Smooth muscle cell of the brain vasculature (primary cell): ENCODE measurements at regions not wholly inside any gene's neighbourhood (a gene's known extent, or its start where the extent isn't known, plus 50 kb on each side); places are given as distances from the start of the nearest gene placed in this dataset.

ENCODE experiments used
- DNase-seq: peaks from one replicate; pipeline ENCODE4 v3.0.0-alpha.2; 2012; ENCODE audit warnings: low read depth, low spot score

DNA sequence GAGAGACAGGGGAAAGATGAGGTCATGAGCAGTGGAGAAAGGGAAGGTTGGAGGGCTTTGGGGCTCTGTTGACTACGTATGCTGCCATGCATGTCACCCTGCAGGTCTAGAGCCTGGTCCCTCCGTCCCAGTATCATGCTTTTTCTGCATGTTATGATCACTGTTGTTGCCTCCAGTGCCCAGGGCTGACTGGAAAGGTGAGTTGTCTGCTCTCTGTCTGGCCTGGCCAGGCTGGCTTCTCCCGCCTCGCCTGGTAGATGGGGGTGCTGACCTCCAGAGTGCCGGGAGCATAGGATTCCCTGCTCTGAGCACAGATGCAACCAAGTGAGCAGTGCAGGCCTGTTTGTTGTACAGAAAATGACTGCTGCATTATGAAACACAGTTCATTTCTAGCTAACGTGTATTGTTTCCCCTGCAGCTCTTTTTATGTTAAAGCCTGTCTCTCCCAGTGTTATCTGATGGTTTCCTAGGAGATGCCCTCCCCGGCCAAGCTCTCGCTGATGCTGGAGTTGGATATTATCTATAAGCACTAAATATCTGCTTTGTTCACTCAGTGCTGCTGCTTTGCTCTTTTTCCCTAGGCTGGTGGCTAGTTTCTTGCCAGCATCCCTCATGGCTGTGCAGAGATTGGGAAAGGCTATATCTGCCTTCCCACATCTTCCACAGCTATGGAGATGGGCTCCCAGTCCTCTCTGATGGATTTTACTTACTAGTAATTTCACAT is 158.2 kb downstream of the TDRD15 start:
- DNase-seq: no peak

- no peak for DNase-seq
These were observed 158.7 kb downstream of the TDRD15 start for GRCh38 chr2:21282515-21282898.

GRCh38 chr2:21288299-21288698 is 164.5 kb downstream of the TDRD15 start:
- no peak for DNase-seq

DNA sequence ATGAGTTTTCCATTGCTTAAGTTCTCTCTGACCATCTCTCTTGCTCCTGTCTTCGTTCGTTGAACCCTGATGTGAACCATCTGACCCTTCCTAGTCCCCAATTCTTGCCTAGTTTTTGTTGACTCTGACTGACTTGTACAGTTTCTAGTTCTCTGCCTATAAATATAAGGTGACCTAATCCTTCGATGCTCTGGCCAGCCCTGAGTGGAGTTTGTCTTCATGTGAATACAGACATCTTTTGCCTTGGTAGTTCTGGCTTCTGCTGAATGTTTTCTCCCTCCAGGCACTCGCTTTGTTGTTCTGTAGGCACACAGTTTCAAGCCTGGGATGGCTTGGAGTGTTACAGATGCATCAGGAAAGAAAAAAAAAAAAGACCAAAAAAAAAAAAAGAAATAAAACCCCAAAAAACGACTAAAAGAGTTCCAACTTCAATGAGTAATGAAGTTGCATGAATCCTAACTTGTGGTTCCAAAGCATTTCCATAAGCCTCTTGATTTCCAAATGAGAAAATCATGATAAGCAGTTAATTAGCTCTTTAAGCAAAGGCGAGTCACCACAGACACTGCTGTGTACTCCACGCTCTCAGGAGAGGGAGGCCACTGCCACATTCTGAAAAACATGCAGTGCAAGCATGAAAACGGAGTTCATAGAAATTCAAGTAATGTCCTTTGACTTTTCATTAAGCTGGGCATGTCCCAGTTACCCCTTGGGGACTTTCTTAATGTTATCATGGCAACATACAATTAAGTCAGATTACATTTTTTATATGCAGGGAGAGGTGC is 165.2 kb downstream of the TDRD15 start:
- no peak for DNase-seq

GRCh38 chr2:21289551-21289950 is 165.8 kb downstream of the TDRD15 start:
- no peak for DNase-seq

- DNase-seq: no peak
These were observed 166.2 kb downstream of the TDRD15 start for GRCh38 chr2:21289989-21290388.

GRCh38 chr2:21291426-21291825 is 167.7 kb downstream of the TDRD15 start:
- DNase-seq: no peak

- DNase-seq: no peak
These were observed 170.7 kb downstream of the TDRD15 start for GRCh38 chr2:21294446-21294845.

DNA sequence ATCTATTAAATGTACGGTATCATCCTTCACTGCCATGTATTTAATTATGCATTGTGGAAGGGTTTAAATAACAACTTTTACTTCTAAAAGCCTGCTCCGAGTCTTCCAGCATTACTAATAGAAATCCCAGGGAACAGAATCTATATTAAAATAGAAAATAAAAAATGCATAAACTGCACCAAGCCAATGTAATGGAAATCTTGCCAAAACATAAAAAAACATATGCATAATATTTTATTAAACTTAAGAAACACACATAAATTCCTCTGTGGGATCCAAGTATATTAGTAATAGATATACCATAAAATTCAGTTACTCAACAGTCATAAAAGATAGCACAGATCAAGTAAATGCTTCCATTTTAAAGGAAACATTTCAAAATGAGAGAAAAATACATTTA is 175.6 kb downstream of the TDRD15 start:
- no peak for DNase-seq

DNA sequence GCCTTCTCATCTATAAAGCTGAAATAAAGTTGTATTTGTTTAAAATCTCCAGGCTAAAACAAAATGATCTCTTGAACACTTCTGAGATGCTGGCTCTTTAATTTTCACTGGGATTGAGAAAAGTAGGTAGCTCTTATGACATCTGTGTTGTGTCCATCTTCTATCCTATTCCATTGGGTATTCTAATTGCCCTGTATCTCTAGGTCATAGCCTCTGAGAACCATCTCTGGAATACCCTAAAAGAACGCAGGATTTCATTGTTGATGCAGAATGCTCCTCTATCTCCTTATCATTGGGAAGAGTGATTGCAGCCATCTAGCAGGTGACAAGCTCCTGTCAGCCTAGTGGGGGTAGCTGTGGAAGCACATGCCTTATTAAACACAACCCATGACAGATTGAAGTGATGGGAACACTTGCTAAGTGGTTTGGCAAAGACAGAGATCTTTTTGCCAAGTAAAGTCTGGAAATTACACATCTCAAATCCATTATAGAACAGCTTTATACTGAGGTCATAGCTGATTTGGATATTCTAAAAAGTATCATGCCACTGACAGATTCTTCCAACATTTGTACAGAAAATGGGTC is 178.2 kb downstream of the TDRD15 start:
- no peak for DNase-seq

- DNase-seq: no peak
These were observed 180.1 kb downstream of the TDRD15 start for GRCh38 chr2:21303876-21304275.

GRCh38 chr2:21305581-21305980 is 181.8 kb downstream of the TDRD15 start:
- DNase-seq: no peak

- DNase-seq: no peak
These were observed 182.5 kb downstream of the TDRD15 start for GRCh38 chr2:21306235-21306634.

DNA sequence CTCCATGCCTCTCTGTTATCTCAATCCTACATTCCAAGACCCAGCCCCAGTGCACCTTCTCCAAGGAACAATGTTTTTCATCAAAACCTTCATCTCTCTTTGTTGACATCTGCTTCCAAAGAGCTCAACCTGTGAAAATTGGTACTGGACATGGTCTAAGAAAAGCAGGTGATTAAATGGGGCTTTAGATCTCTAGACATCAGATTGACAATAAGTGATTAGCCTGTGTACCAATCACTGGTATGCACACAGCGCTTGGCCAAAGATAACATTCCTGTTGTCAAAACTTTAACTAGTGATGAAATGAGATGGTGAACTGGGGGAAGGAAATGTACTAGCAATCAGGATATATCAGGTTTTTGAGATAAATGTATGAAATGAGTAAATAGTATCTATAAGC is 183.3 kb downstream of the TDRD15 start:
- no peak for DNase-seq

DNA sequence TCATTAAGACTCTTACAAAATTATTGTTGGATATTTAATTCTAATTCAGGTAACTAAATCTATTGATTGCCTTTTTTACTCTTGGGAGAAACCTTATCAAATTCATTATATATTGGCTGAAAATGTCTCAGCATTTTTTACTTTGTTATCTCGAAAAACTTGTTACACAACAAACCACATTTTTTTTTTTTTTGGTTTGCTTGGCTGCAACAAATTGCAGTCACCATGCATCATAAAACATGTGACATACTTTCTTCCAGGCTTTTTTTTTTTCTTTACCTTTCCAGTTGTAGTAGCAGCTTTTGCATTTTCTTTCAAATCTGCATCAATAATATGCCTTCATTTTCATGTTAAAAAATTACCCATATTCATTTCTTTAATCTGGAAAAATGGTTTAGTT is 186.7 kb downstream of the TDRD15 start:
- no peak for DNase-seq

GRCh38 chr2:21314322-21314835 is 190.6 kb downstream of the TDRD15 start:
- DNase-seq: no peak

DNA sequence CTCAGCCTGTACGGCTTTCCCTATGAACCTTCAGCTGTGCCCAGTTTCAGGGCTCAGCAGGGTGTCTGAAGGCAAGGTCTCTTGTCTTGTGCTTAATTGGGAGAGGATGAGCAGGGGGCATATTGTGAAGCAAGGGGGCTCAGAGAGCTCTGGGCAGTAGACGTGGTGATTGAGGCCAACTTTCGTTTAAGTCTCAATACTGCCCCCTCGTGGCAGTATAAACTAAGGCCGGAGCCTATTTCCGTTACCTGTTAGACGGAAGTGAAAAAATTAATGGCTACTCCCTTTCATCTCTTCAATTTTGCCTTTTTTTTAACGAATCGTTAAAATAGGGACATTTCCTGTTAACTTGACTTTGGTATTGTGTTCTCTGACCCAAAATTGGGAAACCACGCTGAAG is 193.4 kb downstream of the TDRD15 start:
- no peak for DNase-seq

GRCh38 chr2:21318263-21318662 is 194.5 kb downstream of the TDRD15 start:
- DNase-seq: no peak

GRCh38 chr2:21326152-21326551 is 202.4 kb downstream of the TDRD15 start:
- DNase-seq: no peak

DNA sequence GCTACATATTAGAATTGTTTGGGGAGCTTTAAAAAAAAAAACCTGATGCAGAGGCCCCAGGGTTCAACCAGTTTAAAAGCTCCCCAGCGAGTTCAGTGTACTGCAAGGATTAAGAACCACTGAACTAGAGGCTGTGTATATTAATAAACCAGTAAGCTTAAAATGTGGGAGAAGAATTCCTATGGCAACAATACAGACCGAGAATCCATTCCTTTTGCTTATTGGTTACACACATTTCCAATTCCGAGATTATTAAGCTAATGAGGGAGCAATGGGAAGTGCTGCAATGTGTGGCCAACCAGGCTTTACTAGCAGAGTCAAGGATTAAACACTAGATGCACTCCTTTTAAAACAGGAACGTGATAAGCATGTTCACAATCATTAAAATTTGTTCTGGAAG is 204.4 kb downstream of the TDRD15 start:
- DNase-seq: no peak

GRCh38 chr2:21330786-21331391 is 207.1 kb downstream of the TDRD15 start:
- no peak for DNase-seq
